IMR-90 (cell line): ENCODE measurements at regions not wholly inside any gene's neighbourhood (a gene's known extent, or its start where the extent isn't known, plus 50 kb on each side); places are given as distances from the start of the nearest gene placed in this dataset.

Experiments used
- ATAC-seq: fragments of 200-7000 bp; cut with Tn5 transposase; 2 replicates; pipeline ENCODE4 v1.9.1; 2020; ENCODE audit warnings: low read depth, mild to moderate bottlenecking, moderate library complexity
- BruUV-seq: library from RNA; stranded (reverse); fragments of 400-500 nt; replicated peaks from 2 replicates; lab custom pipeline; 2021; lab: Mats Ljungman, UMichigan
- CTCF ChIA-PET: fragments of 300-600 bp; formaldehyde crosslinking; extraction: SDS; loops from one replicate; lab custom pipeline; 2021; ENCODE audit warnings: antibody characterized with exemption; lab: Yijun Ruan, JAX
- POLR2A ChIA-PET: fragments of 300-600 bp; sonication (Branson Sonifier 250); formaldehyde crosslinking; loops from one replicate; lab custom pipeline; 2022; ENCODE audit warnings: antibody characterized with exemption; ENCODE audit not compliant: unreplicated experiment; lab: Charles Lee
- DNase-seq: peaks from one replicate; pipeline ENCODE4 v3.0.0; 2013
- H2AFZ ChIP-seq: replicated peaks from 2 replicates; pipeline ENCODE3; 2013; ENCODE audit warnings: low read length, mild to moderate bottlenecking; ENCODE audit not compliant: poor library complexity
- H2AK5ac ChIP-seq: 2 replicates; pipeline ENCODE4 v1.6.1; 2013; ENCODE audit warnings: low read depth, low read length, inconsistent platforms
- H2AK9ac ChIP-seq: replicated peaks from 2 replicates; pipeline ENCODE3; 2013; ENCODE audit warnings: mild to moderate bottlenecking, low read depth, low read length, moderate library complexity; ENCODE audit not compliant: poor library complexity
- H2BK120ac ChIP-seq: 2 replicates; pipeline ENCODE4 v1.6.1; 2013; ENCODE audit warnings: low read depth, low read length, inconsistent platforms
- H2BK15ac ChIP-seq: 3 replicates; pipeline ENCODE4 v1.6.1; 2013; ENCODE audit warnings: low read depth, low read length, inconsistent platforms
- H2BK20ac ChIP-seq: 2 replicates; pipeline ENCODE4 v1.6.1; 2013; ENCODE audit warnings: low read depth, mild to moderate bottlenecking, inconsistent platforms, low read length, moderate library complexity
- H2BK5ac ChIP-seq: 2 replicates; pipeline ENCODE4 v1.6.1; 2013; ENCODE audit warnings: mild to moderate bottlenecking, low read depth, low read length, inconsistent platforms; ENCODE audit not compliant: poor library complexity, severe bottlenecking
- H3K14ac ChIP-seq: replicated peaks from 2 replicates; pipeline ENCODE4 v1.6.1; 2013; ENCODE audit warnings: low read depth, low read length, inconsistent platforms
- H3K18ac ChIP-seq: 2 replicates; pipeline ENCODE4 v1.6.1; 2013; ENCODE audit warnings: low read depth, low read length, control low read depth
- H3K23ac ChIP-seq: 2 replicates; pipeline ENCODE4 v1.6.1; 2013; ENCODE audit warnings: low read depth, low read length, inconsistent platforms
- H3K27ac ChIP-seq: 2 replicates; pipeline ENCODE4 v1.5.1; 2013; ENCODE audit warnings: mild to moderate bottlenecking, control low read depth, low read length; ENCODE audit not compliant: insufficient read depth
- H3K27me3 ChIP-seq: 2 replicates; pipeline ENCODE4 v1.6.1; 2013; ENCODE audit warnings: low read length; ENCODE audit not compliant: control insufficient read depth, insufficient read depth
- H3K36me3 ChIP-seq: 2 replicates; pipeline ENCODE4 v1.6.1; 2013; ENCODE audit warnings: low read length, mixed read lengths; ENCODE audit not compliant: control insufficient read depth, insufficient read depth
- H3K4ac ChIP-seq: 2 replicates; pipeline ENCODE4 v1.6.1; 2013; ENCODE audit warnings: low read depth, low read length, inconsistent platforms
- H3K4me1 ChIP-seq: 2 replicates; pipeline ENCODE4 v1.6.1; 2013; ENCODE audit warnings: low read length, mixed read lengths; ENCODE audit not compliant: control insufficient read depth, insufficient read depth
- H3K4me2 ChIP-seq: 2 replicates; pipeline ENCODE4 v1.6.1; 2013; ENCODE audit warnings: low read depth, mild to moderate bottlenecking, control low read depth, low read length, moderate library complexity
- H3K4me3 ChIP-seq: 2 replicates; pipeline ENCODE4 v1.5.1; 2013; ENCODE audit warnings: low read depth, mild to moderate bottlenecking, control low read depth, low read length, moderate library complexity; ENCODE audit not compliant: insufficient read depth
- H3K56ac ChIP-seq: 2 replicates; pipeline ENCODE4 v1.6.1; 2013; ENCODE audit warnings: low read length, inconsistent platforms; ENCODE audit not compliant: insufficient read depth; ENCODE audit errors: extremely low read depth
- H3K79me1 ChIP-seq, 2 experiments: 2 replicates each; pipeline ENCODE4 v1.6.1; 2013; ENCODE audit warnings: low read length in 2 of 2, inconsistent platforms in 1 of 2, low read depth in 1 of 2
- H3K9ac ChIP-seq: 2 replicates; pipeline ENCODE4 v1.6.1; 2013; ENCODE audit warnings: low read depth, low read length, control low read depth
- H3K9me1 ChIP-seq: 2 replicates; pipeline ENCODE4 v1.6.1; 2013; ENCODE audit warnings: low read length, inconsistent platforms; ENCODE audit not compliant: insufficient read depth
- H3K9me3 ChIP-seq: 2 replicates; pipeline ENCODE4 v1.6.1; 2013; ENCODE audit warnings: low read length; ENCODE audit not compliant: control insufficient read depth, insufficient read depth
- H4K20me1 ChIP-seq: 2 replicates; pipeline ENCODE4 v1.6.1; 2013; ENCODE audit warnings: low read length, inconsistent platforms; ENCODE audit not compliant: insufficient read depth
- H4K5ac ChIP-seq: 2 replicates; pipeline ENCODE4 v1.6.1; 2013; ENCODE audit warnings: mild to moderate bottlenecking, low read depth, low read length, control low read depth
- H4K8ac ChIP-seq, 2 experiments: 2 replicates each; pipeline ENCODE4 v1.6.1; 2013; ENCODE audit warnings: low read depth in 2 of 2, low read length in 2 of 2, control low read depth in 1 of 2, inconsistent platforms in 1 of 2
- H4K91ac ChIP-seq: 2 replicates; pipeline ENCODE4 v1.6.1; 2013; ENCODE audit warnings: low read depth, low read length, inconsistent platforms; ENCODE audit not compliant: insufficient read depth
- BHLHE40 ChIP-seq: fragments of 150-350 bp; IDR thresholded peaks from 2 replicates; pipeline ENCODE4 v1.6.1; 2016; ENCODE audit warnings: mild to moderate bottlenecking, low read depth, low read length
- CEBPB ChIP-seq: IDR thresholded peaks from 2 replicates; pipeline ENCODE4 v1.6.1; 2012; ENCODE audit warnings: low read depth, low read length, improper control_type of control experiment
- CHD1 ChIP-seq: IDR thresholded peaks from 2 replicates; pipeline ENCODE4 v1.6.1; 2012; ENCODE audit warnings: low read depth, low read length, improper control_type of control experiment
- CTCF ChIP-seq: conservative IDR thresholded peaks from 2 replicates; pipeline ENCODE4 v1.5.1; 2012; ENCODE audit warnings: mild to moderate bottlenecking, low read depth, low read length, improper control_type of control experiment
- ELK1 ChIP-seq: fragments of 150-350 bp; IDR thresholded peaks from 2 replicates; pipeline ENCODE4 v1.6.1; 2016; ENCODE audit warnings: low read depth, mild to moderate bottlenecking, low read length, moderate library complexity, borderline replicate concordance
- FOS ChIP-seq: fragments of 150-350 bp; IDR thresholded peaks from 2 replicates; pipeline ENCODE4 v1.6.1; 2016; ENCODE audit warnings: low read depth, low read length
- MAFK ChIP-seq: IDR thresholded peaks from 2 replicates; pipeline ENCODE4 v1.6.1; 2012; ENCODE audit warnings: low read depth, low read length, improper control_type of control experiment
- MAZ ChIP-seq: IDR thresholded peaks from 2 replicates; pipeline ENCODE4 v1.6.1; 2012; ENCODE audit warnings: low read depth, mild to moderate bottlenecking, low read length, improper control_type of control experiment, moderate library complexity, borderline replicate concordance
- MXI1 ChIP-seq: IDR thresholded peaks from 2 replicates; pipeline ENCODE4 v1.6.1; 2012; ENCODE audit warnings: low read depth, mild to moderate bottlenecking, low read length, moderate library complexity, borderline replicate concordance
- NFE2L2 ChIP-seq: fragments of 150-350 bp; IDR thresholded peaks from 2 replicates; pipeline ENCODE4 v1.6.1; 2016; ENCODE audit warnings: low read depth, mild to moderate bottlenecking, low read length
- POLR2A ChIP-seq: IDR thresholded peaks from 2 replicates; pipeline ENCODE4 v1.6.1; 2012; ENCODE audit warnings: mild to moderate bottlenecking, low read depth, low read length
- RAD21 ChIP-seq: IDR thresholded peaks from 2 replicates; pipeline ENCODE4 v1.6.1; 2012; ENCODE audit warnings: low read length, improper control_type of control experiment
- RCOR1 ChIP-seq: IDR thresholded peaks from 2 replicates; pipeline ENCODE4 v1.6.1; 2012; ENCODE audit warnings: mild to moderate bottlenecking, low read length, improper control_type of control experiment; ENCODE audit not compliant: insufficient replicate concordance
- RFX5 ChIP-seq: IDR thresholded peaks from 2 replicates; pipeline ENCODE4 v1.8.0; 2012; ENCODE audit warnings: low read depth, mild to moderate bottlenecking, low read length, moderate library complexity
- SMC3 ChIP-seq: fragments of 150-350 bp; IDR thresholded peaks from 2 replicates; pipeline ENCODE4 v1.6.1; 2016; ENCODE audit warnings: low read depth, mild to moderate bottlenecking, antibody characterized with exemption, low read length, moderate library complexity
- USF2 ChIP-seq: fragments of 150-350 bp; IDR thresholded peaks from 2 replicates; pipeline ENCODE4 v1.6.1; 2017; ENCODE audit warnings: mild to moderate bottlenecking, antibody characterized with exemption, low read length, low read depth
- WGBS, 2 experiments: methylation state at CpG; one replicate each; pipeline versions ENCODE4 v1.1.5 to v1.1.7; 2013; ENCODE audit warnings: missing lambda C conversion rate in 2 of 2; ENCODE audit not compliant: insufficient read length in 1 of 2; ENCODE audit errors: extremely low coverage in 2 of 2; 5-methylcytosine and 5-hydroxymethylcytosine counted together
- dilution Hi-C: fragments of 300-500 bp; cut with HindIII; formaldehyde crosslinking; loops from one replicate; pipeline ENCODE4 v1.14.3; 2018; ENCODE audit warnings: low sequenced_read_pairs; ENCODE audit not compliant: unreplicated experiment
- in situ Hi-C: fragments of 300-500 bp; cut with MboI; formaldehyde crosslinking; loops from 3 replicates; pipeline ENCODE4 v1.14.3; 2019; ENCODE audit warnings: low sequenced_read_pairs, inconsistent platforms, mixed read lengths
- intact Hi-C: fragments of 100-400 bp; cut with micrococcal nuclease; formaldehyde crosslinking; loops from 2 replicates; pipeline ENCODE4 v1.10.0; 2022

GRCh38 chr2:16784652-16785051 lies 119.0 kb upstream of the CYRIA start:
- Histone ChIP-seq H3K27me3 (no peaks in the 10 kb centered on the region), H3K14ac (no peak overlapping the region), H3K36me3 (no peaks in the 10 kb centered on the region), H2BK120ac (no peak overlapping the region), H3K9ac (no peak overlapping the region), H2BK15ac (no peak overlapping the region), H2BK20ac (no peak overlapping the region), H3K9me3 (no peaks in the 10 kb centered on the region), H3K27ac (no peak overlapping the region), H3K79me1 (no peaks in the 10 kb centered on the region), H3K9me1 (no peaks in the 10 kb centered on the region), H3K4me3 (no peak overlapping the region), H2AK9ac (no peak overlapping the region), H4K5ac (no peak overlapping the region), H2AK5ac (no peak overlapping the region), H3K4me2 (no peak overlapping the region), H3K56ac (no peak overlapping the region), H2AFZ (no peak overlapping the region), H3K4me1 (no peaks in the 10 kb centered on the region), H2BK5ac (no peak overlapping the region), H4K20me1 (no peaks in the 10 kb centered on the region), H3K4ac (no peak overlapping the region), H4K8ac (no peak overlapping the region), H4K91ac (no peak overlapping the region), H3K23ac (no peak overlapping the region), H3K18ac (no peak overlapping the region)
- ATAC-seq (no peak), DNase-seq (no peak)
- in situ Hi-C loops, result no loop called here
- no peak for TF ChIP-seq RFX5
- TF ChIP-seq NFE2L2, result no peak
- TF ChIP-seq USF2, result no peak
- no peak for TF ChIP-seq MXI1
- no peak for TF ChIP-seq RCOR1
- TF ChIP-seq CHD1, result no peak
- no peak for TF ChIP-seq MAFK
- TF ChIP-seq ELK1, result no peak
- TF ChIP-seq CEBPB, result no peak
- no peak for TF ChIP-seq FOS
- no peak for TF ChIP-seq MAZ
- no peak for TF ChIP-seq POLR2A
- no peak for TF ChIP-seq SMC3
- no peak for TF ChIP-seq CTCF
- no peak for TF ChIP-seq RAD21
- TF ChIP-seq BHLHE40, result no peak
- dilution Hi-C loops, result no loop called here
- no CpG with 5 or more reads among the region's 3 CpGs for WGBS, 2 experiments
- POLR2A ChIA-PET, result no interaction called here
- CTCF ChIA-PET, result no interaction called here
- intact Hi-C loops, result no loop called here
- no TSS peak for BruUV-seq
